Peyer's patch (tissue), 4 donors: ENCODE measurements at regions not wholly inside any gene's neighbourhood (a gene's known extent, or its start where the extent isn't known, plus 50 kb on each side); places are given as distances from the start of the nearest gene placed in this dataset.

Experiments used
- CTCF ChIP-seq, 6 experiments: fragments of 450-650 bp in 4 of 6; fragments of 200-600 bp in 2 of 6; sonication (generic) in 1 of 6; IDR thresholded peaks; one replicate each; pipeline ENCODE4 v1.5.1; 2017 to 2019; ENCODE audit warnings: antibody characterized with exemption in 6 of 6, mild to moderate bottlenecking in 3 of 6, moderate library complexity in 1 of 6
- POLR2A ChIP-seq, 2 donors: fragments of 450-650 bp; IDR thresholded peaks; one replicate each; pipeline ENCODE4 v1.5.1; 2017; ENCODE audit warnings: antibody characterized with exemption in 2 of 2, mild to moderate bottlenecking in 2 of 2, moderate library complexity in 2 of 2

DNA sequence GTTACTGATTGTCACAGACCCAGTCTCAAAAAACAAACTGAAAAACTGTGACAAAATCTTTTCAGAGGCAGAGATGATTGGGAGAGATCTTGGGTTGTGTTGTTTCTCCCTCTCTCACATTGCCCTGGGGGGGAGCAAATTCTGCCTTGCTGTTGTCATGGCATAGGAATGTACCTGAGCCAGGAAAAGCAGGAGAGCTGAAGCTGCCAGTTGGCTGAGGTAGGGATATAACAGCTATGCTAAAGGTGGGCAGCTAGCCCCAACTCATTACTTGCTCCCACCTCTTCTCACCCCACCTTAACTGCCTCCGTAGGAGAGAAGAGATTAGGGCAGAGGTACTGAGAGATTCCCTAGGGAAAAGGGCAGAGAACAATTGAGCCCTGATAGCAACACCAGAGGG, 299.3 kb downstream of the OSR1 start:
- TF ChIP-seq CTCF (IDR thresholded peaks at IDR 0.05) = no peak
- TF ChIP-seq POLR2A (IDR thresholded peaks at IDR 0.05) = no peak
